ENCODE measurements at regions not wholly inside any gene's neighbourhood (a gene's known extent, or its start where the extent isn't known, plus 50 kb on each side); places are given as distances from the start of the nearest gene placed in this dataset.
"Not testable (repeated sequence)": the region's sequence is repeated elsewhere in the genome, so short reads cannot be mapped to it uniquely, and the experiment has no call there.

- no peaks in the 10 kb centered on the region for H3K4me1 Mint-ChIP-seq (ENCODE audit: low read depth)
- intact Hi-C loops (cut with micrococcal nuclease): no loop called here
- H3K9me3 Mint-ChIP-seq: no peaks in the 10 kb centered on the region
- H3K4me3 Mint-ChIP-seq: no peak overlapping the region
- ChIA-PET CTCF (interaction anchor here (1.3 to 10.3 kb wide), 2 partner anchors 36 to 37 kb away, joined by 6 to 136 read pairs; no protein-coding TSS in a partner anchor), POLR2A (no interaction called here)
- H3K27ac Mint-ChIP-seq: no peak overlapping the region
- no peaks in the 10 kb centered on the region for H3K36me3 Mint-ChIP-seq (ENCODE audit: low read depth)
- peaks cover 6% of the 10 kb centered on the region for H3K27me3 Mint-ChIP-seq
- no peak for TF ChIP-seq CTCF (IDR thresholded peaks at IDR 0.05)
- ATAC-seq (no peak), DNase-seq (no peak)
Measured at GRCh38 chr14:106380740-106381139, 854.4 kb downstream of the TMEM121 start.

GRCh38 chr14:106389186-106389585 lies 862.8 kb downstream of the TMEM121 start:
- intact Hi-C loops (cut with micrococcal nuclease); H3K27ac Mint-ChIP-seq; H3K4me3 Mint-ChIP-seq; H3K36me3 Mint-ChIP-seq (ENCODE audit: low read depth); POLR2A ChIA-PET; H3K9me3 Mint-ChIP-seq; ATAC-seq: not testable (repeated sequence)
- peak; percentile 68 for DNase-seq
- peak; percentile 26 for TF ChIP-seq CTCF (IDR thresholded peaks at IDR 0.05)
- H3K27me3 Mint-ChIP-seq: peaks cover 16% of the 10 kb centered on the region
- CTCF ChIA-PET: interaction anchor here (2.6 to 2.7 kb wide), 2 partner anchors 16 to 28 kb away, joined by 12 to 17 read pairs; no protein-coding TSS in a partner anchor
- H3K4me1 Mint-ChIP-seq (ENCODE audit: low read depth): peaks cover 24% of the 10 kb centered on the region

- intact Hi-C loops (cut with micrococcal nuclease): no loop called here
- Mint-ChIP-seq H3K4me3 (no peak overlapping the region), H3K27ac (no peak overlapping the region), H3K27me3 (peaks cover 11% of the 10 kb centered on the region), H3K9me3 (no peaks in the 10 kb centered on the region), H3K4me1 (ENCODE audit: low read depth) (peaks cover 30% of the 10 kb centered on the region), H3K36me3 (ENCODE audit: low read depth) (no peaks in the 10 kb centered on the region)
- POLR2A ChIA-PET: no interaction called here
- TF ChIP-seq CTCF (IDR thresholded peaks at IDR 0.05): no peak
- CTCF ChIA-PET: interaction anchor here (0.9 to 2.6 kb wide), 2 partner anchors 27 to 103 kb away, joined by 3 to 17 read pairs; no protein-coding TSS in a partner anchor
- peak; percentile 34 for ATAC-seq
- DNase-seq: no peak
Measured at GRCh38 chr14:106390401-106390800, 864.0 kb downstream of the TMEM121 start.

GRCh38 chr14:106390947-106391346 lies 864.6 kb downstream of the TMEM121 start:
- DNase-seq: no peak
- TF ChIP-seq CTCF (IDR thresholded peaks at IDR 0.05): no peak
- intact Hi-C loops (cut with micrococcal nuclease): no loop called here
- Mint-ChIP-seq H3K36me3 (ENCODE audit: low read depth) (no peaks in the 10 kb centered on the region), H3K4me3 (no peak overlapping the region), H3K27ac (no peak overlapping the region), H3K27me3 (peaks cover 11% of the 10 kb centered on the region), H3K9me3 (no peaks in the 10 kb centered on the region), H3K4me1 (ENCODE audit: low read depth) (peaks cover 35% of the 10 kb centered on the region)
- ChIA-PET CTCF (interaction anchor here (2.6 kb wide), 1 partner anchor 26 kb away, joined by 17 read pairs; no protein-coding TSS in a partner anchor), POLR2A (no interaction called here)
- ATAC-seq: no peak

- no peak for ATAC-seq
- peaks cover 11% of the 10 kb centered on the region for H3K27me3 Mint-ChIP-seq
- H3K36me3 Mint-ChIP-seq (ENCODE audit: low read depth): no peaks in the 10 kb centered on the region
- H3K9me3 Mint-ChIP-seq: no peaks in the 10 kb centered on the region
- H3K4me3 Mint-ChIP-seq: no peak overlapping the region
- TF ChIP-seq CTCF (IDR thresholded peaks at IDR 0.05): no peak
- no peak overlapping the region for H3K27ac Mint-ChIP-seq
- intact Hi-C loops (cut with micrococcal nuclease): no loop called here
- peaks cover 49% of the 10 kb centered on the region for H3K4me1 Mint-ChIP-seq (ENCODE audit: low read depth)
- ChIA-PET POLR2A (no interaction called here), CTCF (interaction anchor here (1.2 to 5.5 kb wide), 5 partner anchors 16 to 136 kb away, joined by 3 to 68 read pairs (median 6); no protein-coding TSS in a partner anchor)
- DNase-seq: no peak
Measured at GRCh38 chr14:106393742-106394141, 867.4 kb downstream of the TMEM121 start.
